HepG2 (cell line): ENCODE measurements at regions not wholly inside any gene's neighbourhood (a gene's known extent, or its start where the extent isn't known, plus 50 kb on each side); places are given as distances from the start of the nearest gene placed in this dataset.
A peak's percentile ranks its signal among the peaks of the same experiment; 100 is the strongest.

Source experiments
- ATAC-seq: fragments of 200-7000 bp; cut with Tn5 transposase; 3 replicates; pipeline ENCODE4 v1.9.1; 2020; ENCODE audit warnings: mild to moderate bottlenecking, moderate library complexity
- BruUV-seq: library from RNA; stranded (reverse); fragments of 400-500 nt; replicated peaks from 2 replicates; lab custom pipeline; 2021; lab: Mats Ljungman, UMichigan
- CTCF ChIA-PET: fragments of 300-600 bp; formaldehyde crosslinking; extraction: SDS; loops from one replicate; lab custom pipeline; 2021; ENCODE audit warnings: low total read pairs, inconsistent platforms, low intra/inter-chr PET ratio; lab: Yijun Ruan, JAX
- POLR2A ChIA-PET: fragments of 350-600 bp; sonication (Branson Sonifier 250); formaldehyde crosslinking; loops from one replicate; lab custom pipeline; 2020; ENCODE audit warnings: antibody characterized with exemption, inconsistent platforms; lab: Yijun Ruan, JAX
- DNase-seq: peaks from one replicate; pipeline ENCODE4 v3.0.0-alpha.2; 2015; ENCODE audit warnings: low spot score
- FAIRE-seq: peaks from 3 replicates; lab custom pipeline; 2011; peaks lifted over from hg19 to GRCh38; lab: Jason Lieb, UNC
- H2AFZ ChIP-seq: one replicate; pipeline ENCODE4 v1.6.1; 2011; ENCODE audit warnings: low read length, inconsistent platforms
- H3K27ac ChIP-seq: fragments of 300-600 bp; 3 replicates; pipeline ENCODE4 v1.8.0; 2011; ENCODE audit warnings: mixed run types, mild to moderate bottlenecking, mixed read lengths, low read length, inconsistent platforms; ENCODE audit not compliant: insufficient read depth; ENCODE audit errors: extremely low read length
- H3K27me3 ChIP-seq, 2 experiments: fragments of 200-600 bp in 1 of 2; 2 replicates in 1 of 2; 3 replicates in 1 of 2; pipeline versions ENCODE4 v1.6.0 to v1.8.0; 2011; ENCODE audit warnings: low read length in 2 of 2, mild to moderate bottlenecking in 2 of 2, moderate library complexity in 2 of 2, inconsistent platforms in 1 of 2; ENCODE audit not compliant: insufficient read depth in 2 of 2, control insufficient read depth in 1 of 2
- H3K36me3 ChIP-seq, 2 experiments: fragments of 200-600 bp in 1 of 2; replicated peaks in 1 of 2; 2 replicates in 1 of 2; 3 replicates in 1 of 2; pipeline versions ENCODE4 v1.5.1 to v1.8.0; 2011; ENCODE audit warnings: low read length in 2 of 2, inconsistent platforms in 1 of 2; ENCODE audit not compliant: insufficient read depth in 2 of 2, control insufficient read depth in 1 of 2
- H3K4me1 ChIP-seq: 2 replicates; pipeline ENCODE4 v1.5.1; 2012; ENCODE audit warnings: low read length, inconsistent platforms; ENCODE audit not compliant: insufficient read depth
- H3K4me2 ChIP-seq: 2 replicates; pipeline ENCODE4 v1.6.0; 2011; ENCODE audit warnings: low read depth, low read length, inconsistent platforms
- H3K4me3 ChIP-seq, 3 experiments: fragments of 200-600 bp in 1 of 3; sonication (generic), shearing (Covaris generic) in 1 of 3; replicated peaks in 1 of 3; 2 replicates each; pipeline ENCODE4 v1.5.1; 2011 to 2016; ENCODE audit warnings: low read length in 3 of 3, inconsistent platforms in 2 of 3, low read depth in 2 of 3, mild to moderate bottlenecking in 2 of 3, control low read depth in 1 of 3, mixed read lengths in 1 of 3; ENCODE audit not compliant: insufficient read depth in 1 of 3
- H3K79me2 ChIP-seq: one replicate; pipeline ENCODE4 v1.6.1; 2011; ENCODE audit warnings: low read length, inconsistent platforms; ENCODE audit not compliant: insufficient read depth
- H3K9ac ChIP-seq: 2 replicates; pipeline ENCODE4 v1.6.0; 2011; ENCODE audit warnings: mild to moderate bottlenecking, low read depth, low read length, inconsistent platforms; ENCODE audit not compliant: insufficient read depth
- H3K9me3 ChIP-seq: 2 replicates; pipeline ENCODE4 v1.5.1; 2012; ENCODE audit warnings: mild to moderate bottlenecking, low read length
- H4K20me1 ChIP-seq: 2 replicates; pipeline ENCODE4 v1.6.0; 2011; ENCODE audit warnings: inconsistent platforms, mild to moderate bottlenecking, low read length, moderate library complexity; ENCODE audit not compliant: insufficient read depth
- ATF4 ChIP-seq, 2 experiments: fragments of 450-650 bp in 1 of 2; sonication (generic) in 1 of 2; formaldehyde crosslinking; IDR thresholded peaks; 2 replicates each; pipeline versions ENCODE4 v1.5.0 to v1.8.0; 2020 to 2022; ENCODE audit warnings: mild to moderate bottlenecking in 1 of 2, missing genetic modification reagents in 1 of 2
- DMTF1 ChIP-seq: sonication (generic); formaldehyde crosslinking; IDR thresholded peaks from 2 replicates; pipeline ENCODE4 v1.4.0; 2020; ENCODE audit warnings: mild to moderate bottlenecking, missing genetic modification reagents
- MZF1 ChIP-seq: sonication (generic); formaldehyde crosslinking; IDR thresholded peaks from 2 replicates; pipeline ENCODE4 v1.8.1; 2023; ENCODE audit warnings: mild to moderate bottlenecking, missing genetic modification reagents, borderline replicate concordance
- PATZ1 ChIP-seq: sonication (generic); formaldehyde crosslinking; IDR thresholded peaks from 2 replicates; pipeline ENCODE4 v1.4.0; 2020; ENCODE audit warnings: missing genetic modification reagents
- PCBP1 ChIP-seq: fragments of 200-400 bp; formaldehyde crosslinking; IDR thresholded peaks from 2 replicates; pipeline ENCODE4 v1.6.1; 2017; ENCODE audit warnings: mild to moderate bottlenecking, low read depth, low read length, borderline replicate concordance
- ZNF326 ChIP-seq: sonication (generic); formaldehyde crosslinking; IDR thresholded peaks from 2 replicates; pipeline ENCODE4 v1.4.0; 2020; ENCODE audit warnings: missing genetic modification reagents, borderline replicate concordance
- ZNF749 ChIP-seq: sonication (generic); formaldehyde crosslinking; IDR thresholded peaks from 2 replicates; pipeline ENCODE4 v1.8.0; 2022; ENCODE audit warnings: mild to moderate bottlenecking, missing genetic modification reagents, moderate library complexity, borderline replicate concordance
- WGBS: methylation state at CpG from one replicate; pipeline ENCODE4 v1.1.6; 2017; ENCODE audit warnings: low lambda C conversion rate; 5-methylcytosine and 5-hydroxymethylcytosine counted together
- in situ Hi-C: cut with HindIII; loops from 2 replicates; pipeline ENCODE4 v1.10.0; 2017; ENCODE audit warnings: low pct_unique_long_range_greater_than_20kb; ENCODE audit not compliant: extremely low pct_ligation_motif_present
- intact Hi-C: fragments of 100-400 bp; cut with micrococcal nuclease; formaldehyde crosslinking; loops from one replicate; pipeline ENCODE4 v1.10.0; 2022; ENCODE audit not compliant: unreplicated experiment

- TF ChIP-seq DMTF1 (no peak), ATF4 (CRISPR knock-in tag; IDR thresholded peaks at IDR 0.05) (no peak)
Measured at GRCh38 chr3:54046641-54047214, 75.6 kb upstream of the CACNA2D3 start (continued).

GRCh38 chr3:54045061-54045815, 77.1 kb upstream of the CACNA2D3 start:
- CTCF ChIA-PET = no interaction called here

More at GRCh38 chr3:54045061-54045815, 77.1 kb upstream of the CACNA2D3 start:
- Histone ChIP-seq H3K4me2 (no peak overlapping the region), H3K4me1 (no peaks in the 10 kb centered on the region), H3K27ac (no peak overlapping the region), H3K79me2 (no peaks in the 10 kb centered on the region), H3K4me3 (no peak overlapping the region), H3K27me3 (peaks cover 1 to 9% of the 10 kb centered on the region in 2 experiments; a peak in 2 of 5 replicates), H4K20me1 (no peaks in the 10 kb centered on the region), H3K9me3 (no peaks in the 10 kb centered on the region), H3K36me3 (no peaks in the 10 kb centered on the region), H3K9ac (no peak overlapping the region), H2AFZ (no peak overlapping the region)
- WGBS = 22% methylated on average over 3 of the region's 3 CpGs
- no peak for ATAC-seq
- POLR2A ChIA-PET = no interaction called here
- FAIRE-seq = no peak
- TF ChIP-seq ZNF326 (CRISPR knock-in tag) (no peak), PCBP1 (no peak), ZNF749 (CRISPR knock-in tag) (no peak), PATZ1 (CRISPR knock-in tag) (no peak), MZF1 (CRISPR knock-in tag) (no peak)
- DNase-seq = peak; percentile 6
- BruUV-seq = no TSS peak
- intact Hi-C loops = no loop called here
- in situ Hi-C loops = no loop called here
